Stomach (tissue), 4 donors: ENCODE measurements at regions not wholly inside any gene's neighbourhood (a gene's known extent, or its start where the extent isn't known, plus 50 kb on each side); places are given as distances from the start of the nearest gene placed in this dataset.

ENCODE experiments used
- EP300 ChIP-seq: sonication (generic); formaldehyde crosslinking; IDR thresholded peaks from one replicate; pipeline ENCODE4 v1.6.1; 2017; ENCODE audit warnings: antibody characterized with exemption
- POLR2A ChIP-seq, 4 donors: fragments of 450-650 bp; IDR thresholded peaks; one replicate each; pipeline ENCODE4 v1.6.1; 2016; ENCODE audit warnings: antibody characterized with exemption in 4 of 4, control low read depth in 2 of 4, mild to moderate bottlenecking in 1 of 4, moderate library complexity in 1 of 4
- POLR2AphosphoS5 ChIP-seq, 3 donors: sonication (generic); formaldehyde crosslinking; IDR thresholded peaks; one replicate each; pipeline ENCODE4 v1.6.1; 2016; ENCODE audit warnings: antibody characterized with exemption in 3 of 3
- TF ChIP-seq, protein P1 (sequence below), 7 experiments: fragments of 450-650 bp in 4 of 7; fragments of 200-600 bp in 3 of 7; sonication (generic) in 3 of 7; IDR thresholded peaks; one replicate each; pipeline ENCODE4 v1.5.1; 2016 to 2019; ENCODE audit warnings: antibody characterized with exemption in 7 of 7, control low read depth in 2 of 7, mild to moderate bottlenecking in 1 of 7

DNA sequence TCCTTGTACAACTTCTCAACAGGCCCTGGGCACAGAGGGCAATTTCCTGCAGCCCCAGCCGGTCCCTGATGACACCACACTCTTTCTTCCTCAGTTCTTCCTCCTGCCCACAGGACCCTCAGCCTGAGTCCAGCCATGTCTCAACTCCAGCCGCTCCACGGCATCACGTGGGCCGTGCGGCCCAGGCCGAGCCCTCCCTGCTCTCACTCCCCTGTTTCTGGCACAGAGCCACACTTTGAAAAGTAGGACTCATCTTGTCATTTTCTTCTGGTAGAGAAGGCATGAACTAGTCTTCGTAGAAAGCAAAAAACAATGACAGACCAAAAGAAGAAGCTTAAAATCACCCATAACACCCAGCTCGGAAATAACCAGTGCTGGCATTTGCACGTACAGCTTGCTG is 404.7 kb upstream of the IRX1 start:
- TF ChIP-seq, protein P1, sequence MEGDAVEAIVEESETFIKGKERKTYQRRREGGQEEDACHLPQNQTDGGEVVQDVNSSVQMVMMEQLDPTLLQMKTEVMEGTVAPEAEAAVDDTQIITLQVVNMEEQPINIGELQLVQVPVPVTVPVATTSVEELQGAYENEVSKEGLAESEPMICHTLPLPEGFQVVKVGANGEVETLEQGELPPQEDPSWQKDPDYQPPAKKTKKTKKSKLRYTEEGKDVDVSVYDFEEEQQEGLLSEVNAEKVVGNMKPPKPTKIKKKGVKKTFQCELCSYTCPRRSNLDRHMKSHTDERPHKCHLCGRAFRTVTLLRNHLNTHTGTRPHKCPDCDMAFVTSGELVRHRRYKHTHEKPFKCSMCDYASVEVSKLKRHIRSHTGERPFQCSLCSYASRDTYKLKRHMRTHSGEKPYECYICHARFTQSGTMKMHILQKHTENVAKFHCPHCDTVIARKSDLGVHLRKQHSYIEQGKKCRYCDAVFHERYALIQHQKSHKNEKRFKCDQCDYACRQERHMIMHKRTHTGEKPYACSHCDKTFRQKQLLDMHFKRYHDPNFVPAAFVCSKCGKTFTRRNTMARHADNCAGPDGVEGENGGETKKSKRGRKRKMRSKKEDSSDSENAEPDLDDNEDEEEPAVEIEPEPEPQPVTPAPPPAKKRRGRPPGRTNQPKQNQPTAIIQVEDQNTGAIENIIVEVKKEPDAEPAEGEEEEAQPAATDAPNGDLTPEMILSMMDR (IDR thresholded peaks at IDR 0.05), result no peak
- TF ChIP-seq POLR2A (IDR thresholded peaks at IDR 0.05) (no peak), POLR2AphosphoS5 (IDR thresholded peaks at IDR 0.05) (no peak), EP300 (no peak)
